KMS-11 (cell line): ENCODE measurements at regions not wholly inside any gene's neighbourhood (a gene's known extent, or its start where the extent isn't known, plus 50 kb on each side); places are given as distances from the start of the nearest gene placed in this dataset.
"Not testable (repeated sequence)": the region's sequence is repeated elsewhere in the genome, so short reads cannot be mapped to it uniquely, and the experiment has no call there.

ENCODE experiments used
- H2AFZ ChIP-seq: fragments of 200-600 bp; sonication (generic); 2 replicates; pipeline ENCODE4 v1.6.1; 2016; ENCODE audit warnings: antibody characterized with exemption, mixed run types, low read depth
- H3K27ac ChIP-seq: fragments of 200-600 bp; sonication (generic); 2 replicates; pipeline ENCODE4 v1.6.1; 2016; ENCODE audit warnings: mild to moderate bottlenecking, mixed run types
- H3K27me3 ChIP-seq: fragments of 200-600 bp; sonication (generic); 2 replicates; pipeline ENCODE4 v1.6.1; 2017; ENCODE audit warnings: mild to moderate bottlenecking, low read depth, mixed run types, moderate library complexity; ENCODE audit not compliant: insufficient read depth
- H3K36me3 ChIP-seq: fragments of 200-600 bp; sonication (generic); 2 replicates; pipeline ENCODE4 v1.6.1; 2017; ENCODE audit warnings: mild to moderate bottlenecking, mixed run types; ENCODE audit not compliant: insufficient read depth
- H3K4me1 ChIP-seq: fragments of 200-600 bp; sonication (generic); 2 replicates; pipeline ENCODE4 v1.6.1; 2016; ENCODE audit warnings: mild to moderate bottlenecking, low read depth, mixed run types; ENCODE audit not compliant: poor library complexity, severe bottlenecking
- H3K4me2 ChIP-seq: fragments of 200-600 bp; sonication (generic); 2 replicates; pipeline ENCODE4 v1.7.0; 2016; ENCODE audit warnings: mild to moderate bottlenecking, mixed run types
- H3K4me3 ChIP-seq: fragments of 200-600 bp; sonication (generic); IDR thresholded peaks from 2 replicates; pipeline ENCODE4 v1.6.1; 2017; ENCODE audit warnings: low read depth, low read length, mixed read lengths; ENCODE audit not compliant: insufficient read depth
- H3K79me2 ChIP-seq: fragments of 200-600 bp; sonication (generic); 2 replicates; pipeline ENCODE4 v1.6.1; 2016; ENCODE audit warnings: low read depth, mixed run types; ENCODE audit not compliant: insufficient read depth
- H3K9ac ChIP-seq: fragments of 200-600 bp; sonication (generic); 2 replicates; pipeline ENCODE4 v1.6.1; 2016; ENCODE audit warnings: mild to moderate bottlenecking, mixed run types
- H4K20me1 ChIP-seq: fragments of 200-600 bp; sonication (generic); 2 replicates; pipeline ENCODE4 v1.6.1; 2016; ENCODE audit warnings: mild to moderate bottlenecking, mixed run types; ENCODE audit not compliant: insufficient read depth
- TF ChIP-seq, protein P1 (sequence below): fragments of 200-600 bp; sonication (generic); conservative IDR thresholded peaks from 2 replicates; pipeline ENCODE4 v1.6.1; 2017; ENCODE audit warnings: low read depth, mild to moderate bottlenecking, antibody characterized with exemption, low read length, moderate library complexity, mixed read lengths

DNA sequence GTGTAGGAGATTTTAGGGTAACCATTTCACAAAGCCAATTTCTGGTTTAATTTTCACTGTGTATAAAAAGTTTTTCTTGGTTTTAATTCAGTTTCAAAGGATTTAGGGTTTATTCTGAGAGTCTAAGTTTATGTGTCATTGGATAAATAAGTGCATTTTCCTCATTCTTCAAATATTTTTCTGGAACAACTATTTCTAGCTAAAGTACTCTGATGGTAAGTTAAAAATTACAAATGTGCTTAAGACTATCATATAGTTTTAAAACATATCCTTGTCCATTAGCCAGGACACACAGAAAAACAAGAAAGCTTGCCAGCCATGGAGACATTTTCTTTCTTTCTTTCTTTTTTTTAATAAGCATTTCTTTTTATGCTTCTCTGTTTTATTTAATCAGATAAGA lies 333.0 kb downstream of the RFPL4B start:
- no peaks in the 10 kb centered on the region for H4K20me1 ChIP-seq
- H3K27me3 ChIP-seq, result no peaks in the 10 kb centered on the region
- H3K36me3 ChIP-seq, result no peaks in the 10 kb centered on the region
- H3K9ac ChIP-seq, result no peak overlapping the region
- no peak overlapping the region for H2AFZ ChIP-seq
- H3K27ac ChIP-seq, result no peak overlapping the region
- H3K4me2 ChIP-seq, result no peak overlapping the region
- H3K4me1 ChIP-seq, result no peaks in the 10 kb centered on the region
- H3K79me2 ChIP-seq, result no peaks in the 10 kb centered on the region
- H3K4me3 ChIP-seq, result no peak overlapping the region
- TF ChIP-seq, protein P1, sequence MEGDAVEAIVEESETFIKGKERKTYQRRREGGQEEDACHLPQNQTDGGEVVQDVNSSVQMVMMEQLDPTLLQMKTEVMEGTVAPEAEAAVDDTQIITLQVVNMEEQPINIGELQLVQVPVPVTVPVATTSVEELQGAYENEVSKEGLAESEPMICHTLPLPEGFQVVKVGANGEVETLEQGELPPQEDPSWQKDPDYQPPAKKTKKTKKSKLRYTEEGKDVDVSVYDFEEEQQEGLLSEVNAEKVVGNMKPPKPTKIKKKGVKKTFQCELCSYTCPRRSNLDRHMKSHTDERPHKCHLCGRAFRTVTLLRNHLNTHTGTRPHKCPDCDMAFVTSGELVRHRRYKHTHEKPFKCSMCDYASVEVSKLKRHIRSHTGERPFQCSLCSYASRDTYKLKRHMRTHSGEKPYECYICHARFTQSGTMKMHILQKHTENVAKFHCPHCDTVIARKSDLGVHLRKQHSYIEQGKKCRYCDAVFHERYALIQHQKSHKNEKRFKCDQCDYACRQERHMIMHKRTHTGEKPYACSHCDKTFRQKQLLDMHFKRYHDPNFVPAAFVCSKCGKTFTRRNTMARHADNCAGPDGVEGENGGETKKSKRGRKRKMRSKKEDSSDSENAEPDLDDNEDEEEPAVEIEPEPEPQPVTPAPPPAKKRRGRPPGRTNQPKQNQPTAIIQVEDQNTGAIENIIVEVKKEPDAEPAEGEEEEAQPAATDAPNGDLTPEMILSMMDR, result no peak

DNA sequence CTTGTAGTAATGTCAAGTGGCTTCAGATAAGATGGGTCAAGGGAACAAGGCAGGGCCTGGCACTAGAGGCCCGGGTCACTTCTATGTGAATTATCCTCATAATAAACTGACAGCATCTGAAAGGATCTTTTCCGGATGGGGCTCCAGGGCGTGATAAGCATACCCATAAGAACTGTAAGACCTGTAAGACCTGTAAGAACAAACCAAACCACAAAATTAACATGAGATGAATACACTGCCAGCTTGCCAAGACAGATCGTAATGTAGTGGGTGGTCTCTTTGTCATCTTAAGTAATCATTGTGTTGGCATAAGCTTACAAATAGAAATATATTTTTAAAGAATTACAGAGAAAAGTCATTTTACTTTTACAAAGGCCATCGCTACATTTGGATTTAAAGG lies 334.9 kb downstream of the RFPL4B start:
- Histone ChIP-seq H2AFZ (no peak overlapping the region), H3K79me2 (no peaks in the 10 kb centered on the region), H3K27me3 (no peaks in the 10 kb centered on the region), H3K36me3 (no peaks in the 10 kb centered on the region), H3K27ac (no peak overlapping the region), H3K4me3 (no peak overlapping the region), H3K4me2 (no peak overlapping the region), H3K4me1 (no peaks in the 10 kb centered on the region), H3K9ac (no peak overlapping the region), H4K20me1 (no peaks in the 10 kb centered on the region)
- TF ChIP-seq, protein P1, result no peak

DNA sequence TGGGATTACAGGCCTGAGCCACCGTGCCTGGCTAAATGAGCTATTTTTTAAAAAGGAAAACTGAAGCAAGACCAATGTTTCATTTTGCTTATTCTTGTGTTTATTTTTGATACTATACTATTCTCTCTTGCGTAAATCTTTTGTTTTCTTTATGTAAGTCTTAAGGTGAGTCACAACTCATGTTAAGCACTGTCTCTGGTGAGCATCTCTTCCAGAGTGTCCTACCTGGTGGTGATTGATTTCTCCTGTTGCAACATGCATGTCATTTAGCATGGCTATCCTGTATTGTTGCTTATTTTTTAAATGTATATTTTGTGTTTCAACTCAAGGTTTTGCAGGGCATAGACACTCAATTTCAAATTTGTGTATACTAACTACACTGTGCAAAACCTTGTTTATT lies 336.0 kb downstream of the RFPL4B start:
- no peaks in the 10 kb centered on the region for H3K4me1 ChIP-seq
- no peak overlapping the region for H3K4me3 ChIP-seq
- no peak overlapping the region for H3K27ac ChIP-seq
- no peaks in the 10 kb centered on the region for H3K27me3 ChIP-seq
- H3K79me2 ChIP-seq, result no peaks in the 10 kb centered on the region
- H2AFZ ChIP-seq, result no peak overlapping the region
- H3K36me3 ChIP-seq, result no peaks in the 10 kb centered on the region
- H4K20me1 ChIP-seq, result no peaks in the 10 kb centered on the region
- H3K4me2 ChIP-seq, result no peak overlapping the region
- TF ChIP-seq, protein P1, result no peak
- no peak overlapping the region for H3K9ac ChIP-seq

DNA sequence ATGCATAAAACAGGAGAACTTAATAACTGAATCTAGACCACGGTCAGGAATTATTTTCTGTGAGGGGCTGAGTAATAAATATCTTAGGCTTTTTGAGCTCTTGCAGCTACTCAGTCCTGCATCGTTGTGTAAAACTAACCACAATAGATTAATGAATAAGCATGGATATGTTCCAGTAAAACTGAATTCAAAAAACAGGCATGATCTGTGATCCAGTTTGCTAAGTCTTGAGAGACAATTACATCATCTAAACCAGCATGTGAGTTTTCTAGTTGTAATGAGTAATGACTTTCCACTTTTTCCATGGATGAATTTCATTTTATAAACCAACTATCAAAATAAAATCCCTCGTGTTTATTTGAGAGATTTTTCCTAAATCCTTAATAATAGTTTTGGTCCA lies 336.8 kb downstream of the RFPL4B start:
- TF ChIP-seq, protein P1, result no peak
- Histone ChIP-seq H3K27me3 (no peaks in the 10 kb centered on the region), H2AFZ (no peak overlapping the region), H4K20me1 (no peaks in the 10 kb centered on the region), H3K36me3 (no peaks in the 10 kb centered on the region), H3K4me3 (no peak overlapping the region), H3K4me1 (no peaks in the 10 kb centered on the region), H3K9ac (no peak overlapping the region), H3K4me2 (no peak overlapping the region), H3K27ac (no peak overlapping the region), H3K79me2 (no peaks in the 10 kb centered on the region)

DNA sequence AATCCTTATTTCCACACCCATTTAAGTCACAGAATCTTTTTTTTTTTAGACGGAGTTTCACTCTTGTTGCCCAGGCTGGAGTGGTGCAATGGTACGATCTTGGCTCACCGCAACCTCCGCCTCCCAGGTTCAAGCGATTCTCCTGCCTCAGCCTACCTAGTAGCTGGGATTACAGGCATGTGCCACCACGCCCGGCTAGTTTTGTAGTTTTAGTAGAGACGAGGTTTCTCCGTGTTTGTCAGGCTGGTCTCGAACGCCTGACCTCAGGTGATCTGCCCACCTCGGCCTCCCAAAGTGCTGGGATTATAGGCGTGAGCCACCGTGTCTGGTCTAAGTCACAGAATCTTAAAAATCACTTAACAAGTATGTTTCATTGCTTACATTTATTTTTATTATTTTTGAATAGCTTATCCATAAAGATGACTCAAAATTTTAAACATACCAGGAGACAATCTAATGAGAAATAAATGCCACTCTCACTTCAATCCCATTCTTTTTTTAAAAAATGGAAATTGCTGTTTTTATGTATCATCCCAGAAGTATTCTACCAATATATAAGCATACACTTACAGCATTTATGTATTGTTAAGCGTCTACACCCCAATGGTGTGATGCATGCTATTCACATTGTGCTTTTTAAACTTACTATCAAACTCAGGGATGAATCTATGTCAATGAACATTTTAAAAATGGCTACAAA lies 338.5 kb downstream of the RFPL4B start:
- not testable (repeated sequence) for H2AFZ ChIP-seq, H3K9ac ChIP-seq, H3K4me3 ChIP-seq, H3K27me3 ChIP-seq, H3K36me3 ChIP-seq, H4K20me1 ChIP-seq, H3K4me2 ChIP-seq, H3K79me2 ChIP-seq, H3K4me1 ChIP-seq, H3K27ac ChIP-seq

DNA sequence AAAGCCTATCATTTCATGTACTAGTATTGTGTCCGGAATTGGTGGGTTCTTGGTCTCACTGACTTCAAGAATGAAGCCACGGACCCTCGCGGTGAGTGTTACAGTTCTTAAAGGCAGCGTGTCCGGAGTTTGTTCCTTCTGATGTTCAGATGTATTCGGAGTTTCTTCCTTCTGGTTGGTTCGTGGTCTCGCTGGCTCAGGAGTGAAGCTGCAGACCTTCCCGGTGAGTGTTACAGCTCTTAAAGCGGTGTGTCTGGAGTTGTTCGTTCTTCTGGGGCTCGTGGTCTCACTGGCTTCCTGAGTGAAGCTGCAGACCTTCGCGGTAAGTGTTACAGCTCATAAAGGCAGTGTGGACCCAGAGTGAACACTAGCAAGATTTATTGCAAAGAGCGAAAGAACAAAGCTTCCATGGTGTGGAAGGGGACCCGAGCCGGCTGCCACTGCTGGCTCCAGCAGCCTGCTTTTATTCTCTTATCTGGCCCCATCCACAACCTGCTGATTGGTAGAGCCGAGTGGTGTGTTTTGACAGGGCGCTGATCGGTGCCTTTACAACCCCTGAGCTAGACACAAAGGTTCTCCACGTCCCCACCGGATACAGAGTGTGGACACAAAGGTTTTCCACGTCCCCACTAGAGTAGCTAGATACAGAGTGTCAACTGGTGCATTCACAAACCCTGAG lies 341.5 kb downstream of the RFPL4B start:
- H3K79me2 ChIP-seq, H2AFZ ChIP-seq, H3K4me3 ChIP-seq, H4K20me1 ChIP-seq, H3K27me3 ChIP-seq, H3K4me2 ChIP-seq, H3K4me1 ChIP-seq, H3K36me3 ChIP-seq, H3K9ac ChIP-seq, H3K27ac ChIP-seq: not testable (repeated sequence)
